Liver (tissue), 8 donors: ENCODE measurements at regions not wholly inside any gene's neighbourhood (a gene's known extent, or its start where the extent isn't known, plus 50 kb on each side); places are given as distances from the start of the nearest gene placed in this dataset.

Experiments used
- DNase-seq: peaks from one replicate; pipeline ENCODE4 v3.0.0-alpha.2; 2017; ENCODE audit warnings: low spot score
- H3K27ac ChIP-seq, 2 donors: one replicate each; pipeline ENCODE4 v1.7.0; 2013; ENCODE audit warnings: inconsistent platforms in 2 of 2, low read length in 2 of 2, control low read depth in 1 of 2, low read depth in 1 of 2, mild to moderate bottlenecking in 1 of 2
- H3K27me3 ChIP-seq, 4 donors: one replicate each; pipeline versions ENCODE4 v1.6.1 to v1.7.0; 2013; ENCODE audit warnings: low read length in 3 of 4, inconsistent platforms in 1 of 4, mild to moderate bottlenecking in 1 of 4, moderate library complexity in 1 of 4; ENCODE audit not compliant: control insufficient read depth in 4 of 4, insufficient read depth in 4 of 4
- H3K36me3 ChIP-seq, 4 donors: one replicate each; pipeline versions ENCODE4 v1.6.1 to v1.7.0; 2013; ENCODE audit warnings: low read length in 3 of 4, mild to moderate bottlenecking in 3 of 4, low read depth in 1 of 4, moderate library complexity in 1 of 4; ENCODE audit not compliant: control insufficient read depth in 4 of 4, insufficient read depth in 3 of 4
- H3K4me1 ChIP-seq, 4 donors: one replicate each; pipeline versions ENCODE4 v1.6.1 to v1.7.0; 2013; ENCODE audit warnings: low read length in 3 of 4, mild to moderate bottlenecking in 3 of 4, moderate library complexity in 1 of 4; ENCODE audit not compliant: control insufficient read depth in 4 of 4, insufficient read depth in 4 of 4
- H3K4me3 ChIP-seq, 3 donors: one replicate each; pipeline versions ENCODE4 v1.6.1 to v1.7.0; 2013; ENCODE audit warnings: low read length in 3 of 3, control low read depth in 1 of 3, low read depth in 1 of 3, mild to moderate bottlenecking in 1 of 3
- H3K9ac ChIP-seq, 2 donors: one replicate each; pipeline ENCODE4 v1.7.0; 2013; ENCODE audit warnings: low read length in 2 of 2, mild to moderate bottlenecking in 2 of 2, moderate library complexity in 2 of 2, control low read depth in 1 of 2, low read depth in 1 of 2
- H3K9me3 ChIP-seq, 4 donors: one replicate each; pipeline versions ENCODE4 v1.6.1 to v1.7.0; 2013; ENCODE audit warnings: low read length in 3 of 4; ENCODE audit not compliant: control insufficient read depth in 4 of 4
- ATF3 ChIP-seq: IDR thresholded peaks from 2 replicates; pipeline ENCODE4 v1.6.1; 2016; ENCODE audit warnings: antibody characterized with exemption
- CTCF ChIP-seq: fragments of 150-350 bp; IDR thresholded peaks from 2 replicates; pipeline ENCODE4 v1.5.1; 2017; ENCODE audit warnings: improper control_type of control experiment, low read depth, low read length; ENCODE audit not compliant: missing input control
- EGR1 ChIP-seq, 2 donors: IDR thresholded peaks; 2 replicates each; pipeline ENCODE4 v1.6.1; 2016 to 2018; ENCODE audit warnings: antibody characterized with exemption in 2 of 2, low read depth in 2 of 2
- FOXA1 ChIP-seq: IDR thresholded peaks from 2 replicates; pipeline ENCODE4 v1.6.1; 2016; ENCODE audit warnings: antibody characterized with exemption
- FOXA2 ChIP-seq: IDR thresholded peaks from 2 replicates; pipeline ENCODE4 v1.6.1; 2016; ENCODE audit warnings: antibody characterized with exemption
- GABPA ChIP-seq, 2 donors: IDR thresholded peaks in 1 of 2; conservative IDR thresholded peaks in 1 of 2; 2 replicates each; pipeline ENCODE4 v1.6.1; 2016; ENCODE audit warnings: antibody characterized with exemption in 2 of 2, mild to moderate bottlenecking in 1 of 2, moderate library complexity in 1 of 2
- HNF4A ChIP-seq, 2 donors: conservative IDR thresholded peaks; 2 replicates each; pipeline ENCODE4 v1.6.1; 2016; ENCODE audit warnings: antibody characterized with exemption in 2 of 2, mild to moderate bottlenecking in 2 of 2
- HNF4G ChIP-seq: IDR thresholded peaks from 2 replicates; pipeline ENCODE4 v1.6.1; 2016; ENCODE audit warnings: antibody characterized with exemption
- JUND ChIP-seq, 2 donors: IDR thresholded peaks; 2 replicates each; pipeline ENCODE4 v1.6.1; 2016; ENCODE audit warnings: antibody characterized with exemption in 2 of 2
- MAX ChIP-seq: IDR thresholded peaks from 2 replicates; pipeline ENCODE4 v1.6.1; 2016; ENCODE audit warnings: antibody characterized with exemption
- NR2F2 ChIP-seq: IDR thresholded peaks from 2 replicates; pipeline ENCODE4 v1.6.1; 2016; ENCODE audit warnings: antibody characterized with exemption
- RAD21 ChIP-seq, 2 donors: IDR thresholded peaks; 2 replicates each; pipeline ENCODE4 v1.6.1; 2016; ENCODE audit warnings: antibody characterized with exemption in 2 of 2, mild to moderate bottlenecking in 2 of 2
- REST ChIP-seq: IDR thresholded peaks from 2 replicates; pipeline ENCODE4 v1.6.1; 2016; ENCODE audit warnings: antibody characterized with exemption, mild to moderate bottlenecking
- RXRA ChIP-seq, 2 donors: IDR thresholded peaks; 2 replicates each; pipeline ENCODE4 v1.6.1; 2017 to 2018; ENCODE audit warnings: antibody characterized with exemption in 2 of 2, mild to moderate bottlenecking in 1 of 2
- SP1 ChIP-seq: IDR thresholded peaks from 2 replicates; pipeline ENCODE4 v1.6.1; 2018; ENCODE audit warnings: antibody characterized with exemption, mild to moderate bottlenecking
- TAF1 ChIP-seq: conservative IDR thresholded peaks from 2 replicates; pipeline ENCODE4 v1.6.1; 2016; ENCODE audit warnings: antibody characterized with exemption, mild to moderate bottlenecking
- ZBTB33 ChIP-seq: IDR thresholded peaks from 2 replicates; pipeline ENCODE4 v1.6.1; 2016; ENCODE audit warnings: antibody characterized with exemption
- WGBS: extraction: QIAGEN DNeasy Blood & Tissue Kit; methylation state at CpG from one replicate; pipeline ENCODE4 v1.1.7; 2013; 5-methylcytosine and 5-hydroxymethylcytosine counted together
- donor health status: healthy.
- donor health status: healthy.
- donor health status: healthy.
- donor health status: healthy.
- donor health status: healthy.

- 58% methylated on average over 1 of the region's 1 CpG for WGBS
- H3K9me3 ChIP-seq = peaks cover 0 to 2% (median 0%) of the 10 kb centered on the region in 4 donors
- no peak overlapping the region for H3K27ac ChIP-seq
- H3K36me3 ChIP-seq = no peaks in the 10 kb centered on the region
- H3K4me1 ChIP-seq = no peaks in the 10 kb centered on the region
- no peak overlapping the region for H3K4me3 ChIP-seq
- no peak for DNase-seq
- no peak overlapping the region for H3K9ac ChIP-seq
- H3K27me3 ChIP-seq = no peaks in the 10 kb centered on the region
- TF ChIP-seq FOXA2 (no peak), TAF1 (no peak), NR2F2 (no peak), RXRA (IDR thresholded peaks at IDR 0.05) (no peak), JUND (IDR thresholded peaks at IDR 0.05) (no peak), REST (no peak), CTCF (no peak)
Observed at GRCh38 chr5:4156153-4156552, 560.5 kb downstream of the IRX1 start.

- Histone ChIP-seq H3K9me3 (peaks cover 0 to 2% (median 0%) of the 10 kb centered on the region in 4 donors), H3K36me3 (no peaks in the 10 kb centered on the region), H3K27ac (no peak overlapping the region), H3K27me3 (no peaks in the 10 kb centered on the region), H3K4me1 (no peaks in the 10 kb centered on the region), H3K9ac (no peak overlapping the region), H3K4me3 (no peak overlapping the region)
- no peak for TF ChIP-seq RAD21 (IDR thresholded peaks at IDR 0.05)
- no peak for TF ChIP-seq REST
- no peak for TF ChIP-seq ATF3
- TF ChIP-seq GABPA (IDR thresholded peaks at IDR 0.05 in 1 of 2, conservative IDR thresholded peaks at IDR 0.05 in 1 of 2) = no peak
- no peak for TF ChIP-seq FOXA2
- no peak for TF ChIP-seq TAF1
- no peak for TF ChIP-seq CTCF
- TF ChIP-seq FOXA1 = no peak
- no peak for TF ChIP-seq SP1
- TF ChIP-seq HNF4G = no peak
- no peak for TF ChIP-seq HNF4A (conservative IDR thresholded peaks at IDR 0.05)
- TF ChIP-seq ZBTB33 = no peak
- TF ChIP-seq NR2F2 = no peak
- no peak for TF ChIP-seq EGR1 (IDR thresholded peaks at IDR 0.05; ENCODE audit: low read depth in 2 of 2)
- no peak for TF ChIP-seq MAX
- DNase-seq = no peak
Observed at GRCh38 chr5:4156889-4157288, 561.3 kb downstream of the IRX1 start.
